ENCODE measurements at regions not wholly inside any gene's neighbourhood (a gene's known extent, or its start where the extent isn't known, plus 50 kb on each side); places are given as distances from the start of the nearest gene placed in this dataset.

DNA sequence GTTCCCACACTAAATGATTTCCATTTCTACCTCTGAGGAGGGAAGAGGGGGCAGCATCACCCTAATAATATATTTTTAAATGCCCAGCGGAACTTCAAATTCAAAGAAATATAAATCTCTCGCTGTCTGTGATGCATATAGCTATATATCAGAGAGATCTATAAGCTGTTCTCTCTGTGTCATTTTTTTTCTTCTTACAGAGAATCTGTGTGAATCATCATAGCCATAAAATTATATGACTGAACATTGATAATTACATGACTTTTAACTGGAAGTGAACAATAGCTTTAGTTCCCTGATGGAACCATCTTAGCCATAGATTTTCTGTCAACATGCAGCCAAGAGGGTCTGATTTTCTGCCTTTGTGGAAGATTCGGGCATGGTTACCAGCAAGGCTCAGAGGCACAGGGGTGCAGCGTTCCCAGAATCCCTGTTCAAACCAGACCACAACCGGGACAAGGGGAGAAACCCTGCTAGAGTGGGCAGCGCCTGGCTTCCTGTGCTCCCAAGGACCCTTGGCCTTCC lies 93.7 kb upstream of the OSMR start:
- no peaks in the 10 kb centered on the region for H3K23me2 ChIP-seq (ENCODE audit: insufficient read length, low read depth, low read length, poor library complexity, severe bottlenecking)
- H4K5ac ChIP-seq (ENCODE audit: insufficient read length, low read depth, low read length), result no peak overlapping the region
- H3K79me2 ChIP-seq (ENCODE audit: insufficient read depth, low read length), result no peaks in the 10 kb centered on the region
- H3K27ac ChIP-seq (ENCODE audit: insufficient read length, low read depth, low read length), result no peak overlapping the region
- no peaks in the 10 kb centered on the region for H3K9me3 ChIP-seq (ENCODE audit: control insufficient read depth, low read depth, low read length)
- H3K56ac ChIP-seq (ENCODE audit: insufficient read length, low read depth, low read length), result no peak overlapping the region
- H3K79me1 ChIP-seq (ENCODE audit: insufficient read depth, low read depth, low read length, poor library complexity, severe bottlenecking), result no peaks in the 10 kb centered on the region
- no peak overlapping the region for H3T11ph ChIP-seq (ENCODE audit: low read length)
- no peak overlapping the region for H2BK15ac ChIP-seq (ENCODE audit: low read depth, low read length)
- H3K4me1 ChIP-seq (ENCODE audit: insufficient read depth, low read length), result no peaks in the 10 kb centered on the region
- H3K4me2 ChIP-seq (ENCODE audit: insufficient read depth, insufficient read length, low read length), result no peak overlapping the region
- Mint-ChIP-seq H3K4me1 (no peaks in the 10 kb centered on the region), H3K9me3 (no peaks in the 10 kb centered on the region), H3K27me3 (ENCODE audit: low read depth) (no peaks in the 10 kb centered on the region), H3K36me3 (ENCODE audit: insufficient read depth in 1 of 3, low read depth in 3 of 3) (no peaks in the 10 kb centered on the region), H3K27ac (no peak overlapping the region), H3K4me3 (no peak overlapping the region)
- H3K9ac ChIP-seq (ENCODE audit: extremely low read depth, insufficient read length, low read length), result no peak overlapping the region
- H3K18ac ChIP-seq (ENCODE audit: insufficient read length, low read depth, low read length), result no peak overlapping the region
- no peak overlapping the region for H2BK20ac ChIP-seq (ENCODE audit: low read depth, low read length, poor library complexity, severe bottlenecking)
- no peak overlapping the region for H2BK12ac ChIP-seq (ENCODE audit: insufficient read length, low read depth, low read length)
- H2BK120ac ChIP-seq (ENCODE audit: low read depth, low read length, poor library complexity, severe bottlenecking), result no peak overlapping the region
- H4K91ac ChIP-seq (ENCODE audit: insufficient read length, low read depth, low read length), result no peak overlapping the region
- no peak overlapping the region for H3K4ac ChIP-seq (ENCODE audit: low read depth, low read length)
- TF ChIP-seq, protein P1, sequence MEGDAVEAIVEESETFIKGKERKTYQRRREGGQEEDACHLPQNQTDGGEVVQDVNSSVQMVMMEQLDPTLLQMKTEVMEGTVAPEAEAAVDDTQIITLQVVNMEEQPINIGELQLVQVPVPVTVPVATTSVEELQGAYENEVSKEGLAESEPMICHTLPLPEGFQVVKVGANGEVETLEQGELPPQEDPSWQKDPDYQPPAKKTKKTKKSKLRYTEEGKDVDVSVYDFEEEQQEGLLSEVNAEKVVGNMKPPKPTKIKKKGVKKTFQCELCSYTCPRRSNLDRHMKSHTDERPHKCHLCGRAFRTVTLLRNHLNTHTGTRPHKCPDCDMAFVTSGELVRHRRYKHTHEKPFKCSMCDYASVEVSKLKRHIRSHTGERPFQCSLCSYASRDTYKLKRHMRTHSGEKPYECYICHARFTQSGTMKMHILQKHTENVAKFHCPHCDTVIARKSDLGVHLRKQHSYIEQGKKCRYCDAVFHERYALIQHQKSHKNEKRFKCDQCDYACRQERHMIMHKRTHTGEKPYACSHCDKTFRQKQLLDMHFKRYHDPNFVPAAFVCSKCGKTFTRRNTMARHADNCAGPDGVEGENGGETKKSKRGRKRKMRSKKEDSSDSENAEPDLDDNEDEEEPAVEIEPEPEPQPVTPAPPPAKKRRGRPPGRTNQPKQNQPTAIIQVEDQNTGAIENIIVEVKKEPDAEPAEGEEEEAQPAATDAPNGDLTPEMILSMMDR (conservative IDR thresholded peaks at IDR 0.05), result no peak
- no peak overlapping the region for H3K23ac ChIP-seq (ENCODE audit: insufficient read length, low read depth, low read length)
- H2BK5ac ChIP-seq (ENCODE audit: insufficient read length, low read length), result no peak overlapping the region
- no peak overlapping the region for H4K8ac ChIP-seq (replicated peaks; ENCODE audit: insufficient read length, low read depth, low read length)
- H4K20me1 ChIP-seq (ENCODE audit: control insufficient read depth, insufficient read depth, insufficient read length), result no peaks in the 10 kb centered on the region
- H3K14ac ChIP-seq (ENCODE audit: insufficient read depth, low read length), result no peak overlapping the region
- no CpG with 5 or more reads among the region's 6 CpGs for WGBS (ENCODE audit: extremely low coverage, insufficient read length, low lambda C conversion rate)
- no peak overlapping the region for H2AFZ ChIP-seq (ENCODE audit: low read length)
- no peak overlapping the region for H2AK5ac ChIP-seq (ENCODE audit: insufficient read length, low read length)
- no peak for DNase-seq
- H3K27me3 ChIP-seq (ENCODE audit: insufficient read depth, low read length), result no peaks in the 10 kb centered on the region

All from H9 (cell line).